ENCODE measurements at regions not wholly inside any gene's neighbourhood (a gene's known extent, or its start where the extent isn't known, plus 50 kb on each side); places are given as distances from the start of the nearest gene placed in this dataset.

DNA sequence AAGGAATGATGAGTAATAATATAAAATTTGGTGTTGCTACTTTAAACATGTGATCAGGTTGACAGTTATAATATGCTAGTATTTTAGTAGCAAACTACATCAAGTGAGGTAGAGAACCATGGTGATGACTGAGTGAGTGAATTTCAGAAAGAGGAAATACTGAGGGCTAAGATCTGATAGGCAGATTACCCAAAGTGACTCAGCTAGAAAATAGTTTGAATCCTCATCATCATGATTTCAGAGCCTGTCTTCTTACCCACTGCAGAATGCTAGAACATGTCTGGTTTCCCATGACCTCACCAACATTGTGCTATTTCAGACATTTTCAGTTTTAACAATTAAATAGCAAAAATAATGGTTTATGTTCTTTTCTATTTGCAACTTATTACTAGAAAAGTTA lies 602.1 kb downstream of the TAF11L14 start:
- Histone ChIP-seq H2AFZ (ENCODE audit: low read length) (no peak overlapping the region), H2AK5ac (ENCODE audit: insufficient read length, low read length) (no peak overlapping the region), H2BK5ac (ENCODE audit: insufficient read length, low read length) (no peak overlapping the region), H3K23ac (ENCODE audit: insufficient read length, low read depth, low read length) (no peak overlapping the region), H3K56ac (ENCODE audit: insufficient read length, low read depth, low read length) (no peak overlapping the region), H3K9ac (ENCODE audit: extremely low read depth, insufficient read length, low read length) (no peak overlapping the region), H3K79me2 (ENCODE audit: insufficient read depth, low read length) (no peaks in the 10 kb centered on the region), H3T11ph (ENCODE audit: low read length) (no peak overlapping the region), H2BK120ac (ENCODE audit: low read depth, low read length, poor library complexity, severe bottlenecking) (no peak overlapping the region), H3K79me1 (ENCODE audit: insufficient read depth, low read depth, low read length, poor library complexity, severe bottlenecking) (no peaks in the 10 kb centered on the region), H4K8ac (replicated peaks; ENCODE audit: insufficient read length, low read depth, low read length) (no peak overlapping the region), H3K14ac (ENCODE audit: insufficient read depth, low read length) (no peak overlapping the region), H4K5ac (ENCODE audit: insufficient read length, low read depth, low read length) (no peak overlapping the region), H3K18ac (ENCODE audit: insufficient read length, low read depth, low read length) (no peak overlapping the region), H3K9me3 (ENCODE audit: control insufficient read depth, low read depth, low read length) (no peaks in the 10 kb centered on the region), H2BK20ac (ENCODE audit: low read depth, low read length, poor library complexity, severe bottlenecking) (no peak overlapping the region), H3K4me2 (ENCODE audit: insufficient read depth, insufficient read length, low read length) (no peak overlapping the region), H3K4ac (ENCODE audit: low read depth, low read length) (no peak overlapping the region), H2BK15ac (ENCODE audit: low read depth, low read length) (no peak overlapping the region), H3K4me1 (ENCODE audit: insufficient read depth, low read length) (no peaks in the 10 kb centered on the region), H3K27ac (ENCODE audit: insufficient read length, low read depth, low read length) (no peak overlapping the region), H3K27me3 (ENCODE audit: insufficient read depth, low read length) (no peaks in the 10 kb centered on the region), H4K91ac (ENCODE audit: insufficient read length, low read depth, low read length) (no peak overlapping the region), H4K20me1 (ENCODE audit: control insufficient read depth, insufficient read depth, insufficient read length) (no peaks in the 10 kb centered on the region), H2BK12ac (ENCODE audit: insufficient read length, low read depth, low read length) (no peak overlapping the region), H3K23me2 (ENCODE audit: insufficient read length, low read depth, low read length, poor library complexity, severe bottlenecking) (no peaks in the 10 kb centered on the region)
- Mint-ChIP-seq H3K4me3 (no peak overlapping the region), H3K9me3 (no peaks in the 10 kb centered on the region; a peak in 1 of 5 replicates), H3K27me3 (ENCODE audit: low read depth) (no peaks in the 10 kb centered on the region), H3K4me1 (no peaks in the 10 kb centered on the region), H3K27ac (no peak overlapping the region), H3K36me3 (ENCODE audit: insufficient read depth in 1 of 3, low read depth in 3 of 3) (no peaks in the 10 kb centered on the region)
- TF ChIP-seq, protein P1, sequence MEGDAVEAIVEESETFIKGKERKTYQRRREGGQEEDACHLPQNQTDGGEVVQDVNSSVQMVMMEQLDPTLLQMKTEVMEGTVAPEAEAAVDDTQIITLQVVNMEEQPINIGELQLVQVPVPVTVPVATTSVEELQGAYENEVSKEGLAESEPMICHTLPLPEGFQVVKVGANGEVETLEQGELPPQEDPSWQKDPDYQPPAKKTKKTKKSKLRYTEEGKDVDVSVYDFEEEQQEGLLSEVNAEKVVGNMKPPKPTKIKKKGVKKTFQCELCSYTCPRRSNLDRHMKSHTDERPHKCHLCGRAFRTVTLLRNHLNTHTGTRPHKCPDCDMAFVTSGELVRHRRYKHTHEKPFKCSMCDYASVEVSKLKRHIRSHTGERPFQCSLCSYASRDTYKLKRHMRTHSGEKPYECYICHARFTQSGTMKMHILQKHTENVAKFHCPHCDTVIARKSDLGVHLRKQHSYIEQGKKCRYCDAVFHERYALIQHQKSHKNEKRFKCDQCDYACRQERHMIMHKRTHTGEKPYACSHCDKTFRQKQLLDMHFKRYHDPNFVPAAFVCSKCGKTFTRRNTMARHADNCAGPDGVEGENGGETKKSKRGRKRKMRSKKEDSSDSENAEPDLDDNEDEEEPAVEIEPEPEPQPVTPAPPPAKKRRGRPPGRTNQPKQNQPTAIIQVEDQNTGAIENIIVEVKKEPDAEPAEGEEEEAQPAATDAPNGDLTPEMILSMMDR (conservative IDR thresholded peaks at IDR 0.05), result no peak
- no peak for DNase-seq

All from H9 (cell line).